HL-60 (cell line): ENCODE measurements at regions not wholly inside any gene's neighbourhood (a gene's known extent, or its start where the extent isn't known, plus 50 kb on each side); places are given as distances from the start of the nearest gene placed in this dataset.

Experiments
- DNase-seq, 2 experiments: peaks; one replicate each; pipeline ENCODE4 v3.0.0-alpha.2; 2010 to 2020; ENCODE audit warnings: low read depth in 1 of 2, low spot score in 1 of 2
- H3K27ac ChIP-seq: fragments of 250-450 bp; sonication (Bioruptor Pico); replicated peaks from 2 replicates; pipeline ENCODE4 v1.5.1; 2020; ENCODE audit warnings: mild to moderate bottlenecking, moderate library complexity
- H3K27me3 ChIP-seq: fragments of 250-450 bp; sonication (Bioruptor Pico); 2 replicates; pipeline ENCODE4 v1.5.1; 2021; ENCODE audit warnings: mild to moderate bottlenecking, moderate library complexity; ENCODE audit not compliant: insufficient read depth, poor library complexity, severe bottlenecking
- H3K4me3 ChIP-seq: replicated peaks from 2 replicates; pipeline ENCODE4 v1.5.1; 2011; ENCODE audit warnings: mild to moderate bottlenecking, control low read depth, low read length; ENCODE audit not compliant: insufficient read depth
- GABPA ChIP-seq: IDR thresholded peaks from 2 replicates; pipeline ENCODE4 v1.6.1; 2012; ENCODE audit warnings: low read depth
- POLR2AphosphoS5 ChIP-seq: IDR thresholded peaks from 2 replicates; pipeline ENCODE4 v1.6.1; 2012; ENCODE audit warnings: low read depth
- SPI1 ChIP-seq: IDR thresholded peaks from 2 replicates; pipeline ENCODE4 v1.6.1; 2012; ENCODE audit warnings: low read depth, mild to moderate bottlenecking, borderline replicate concordance
- TF ChIP-seq, protein P1 (sequence below): IDR thresholded peaks from 2 replicates; pipeline ENCODE4 v1.6.1; 2012; ENCODE audit warnings: low read depth; ENCODE audit not compliant: insufficient replicate concordance
- TF ChIP-seq, protein P2 (sequence below): IDR thresholded peaks from one replicate; pipeline ENCODE4 v1.5.1; 2011; ENCODE audit warnings: low read length, control low read depth, inconsistent platforms; ENCODE audit not compliant: insufficient read depth

GRCh38 chr13:21924958-21925357 lies 254.1 kb downstream of the FGF9 start:
- no peak overlapping the region for H3K4me3 ChIP-seq
- peaks cover 2% of the 10 kb centered on the region for H3K27me3 ChIP-seq
- TF ChIP-seq, protein P1, sequence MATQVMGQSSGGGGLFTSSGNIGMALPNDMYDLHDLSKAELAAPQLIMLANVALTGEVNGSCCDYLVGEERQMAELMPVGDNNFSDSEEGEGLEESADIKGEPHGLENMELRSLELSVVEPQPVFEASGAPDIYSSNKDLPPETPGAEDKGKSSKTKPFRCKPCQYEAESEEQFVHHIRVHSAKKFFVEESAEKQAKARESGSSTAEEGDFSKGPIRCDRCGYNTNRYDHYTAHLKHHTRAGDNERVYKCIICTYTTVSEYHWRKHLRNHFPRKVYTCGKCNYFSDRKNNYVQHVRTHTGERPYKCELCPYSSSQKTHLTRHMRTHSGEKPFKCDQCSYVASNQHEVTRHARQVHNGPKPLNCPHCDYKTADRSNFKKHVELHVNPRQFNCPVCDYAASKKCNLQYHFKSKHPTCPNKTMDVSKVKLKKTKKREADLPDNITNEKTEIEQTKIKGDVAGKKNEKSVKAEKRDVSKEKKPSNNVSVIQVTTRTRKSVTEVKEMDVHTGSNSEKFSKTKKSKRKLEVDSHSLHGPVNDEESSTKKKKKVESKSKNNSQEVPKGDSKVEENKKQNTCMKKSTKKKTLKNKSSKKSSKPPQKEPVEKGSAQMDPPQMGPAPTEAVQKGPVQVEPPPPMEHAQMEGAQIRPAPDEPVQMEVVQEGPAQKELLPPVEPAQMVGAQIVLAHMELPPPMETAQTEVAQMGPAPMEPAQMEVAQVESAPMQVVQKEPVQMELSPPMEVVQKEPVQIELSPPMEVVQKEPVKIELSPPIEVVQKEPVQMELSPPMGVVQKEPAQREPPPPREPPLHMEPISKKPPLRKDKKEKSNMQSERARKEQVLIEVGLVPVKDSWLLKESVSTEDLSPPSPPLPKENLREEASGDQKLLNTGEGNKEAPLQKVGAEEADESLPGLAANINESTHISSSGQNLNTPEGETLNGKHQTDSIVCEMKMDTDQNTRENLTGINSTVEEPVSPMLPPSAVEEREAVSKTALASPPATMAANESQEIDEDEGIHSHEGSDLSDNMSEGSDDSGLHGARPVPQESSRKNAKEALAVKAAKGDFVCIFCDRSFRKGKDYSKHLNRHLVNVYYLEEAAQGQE, result no peak
- no peak for TF ChIP-seq POLR2AphosphoS5
- TF ChIP-seq GABPA, result no peak
- H3K27ac ChIP-seq, result no peak overlapping the region
- DNase-seq, result no peak

DNA sequence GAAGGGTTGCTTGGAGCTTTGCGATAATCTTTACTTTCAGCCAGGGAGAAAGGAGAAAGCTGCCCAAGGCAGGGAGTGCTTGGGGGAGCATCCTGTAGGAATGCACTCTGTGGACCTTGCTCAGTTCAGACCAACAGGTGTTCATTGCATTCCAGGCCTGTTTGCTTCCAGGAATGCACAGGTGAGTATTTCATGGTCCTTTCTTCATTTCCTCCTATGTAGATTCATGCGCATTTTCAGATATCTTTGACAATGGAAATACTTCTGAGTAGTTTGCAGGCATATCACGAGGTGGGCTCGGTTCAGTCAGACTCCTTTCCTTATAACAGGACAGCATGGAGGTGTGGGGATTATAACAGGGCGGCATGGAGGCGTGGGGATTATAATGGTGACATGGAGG lies 254.8 kb downstream of the FGF9 start:
- Histone ChIP-seq H3K27me3 (peaks cover 2% of the 10 kb centered on the region), H3K4me3 (no peak overlapping the region), H3K27ac (no peak overlapping the region)
- DNase-seq, result no peak
- TF ChIP-seq POLR2AphosphoS5 (no peak), GABPA (no peak), SPI1 (no peak)
- TF ChIP-seq, protein P2, sequence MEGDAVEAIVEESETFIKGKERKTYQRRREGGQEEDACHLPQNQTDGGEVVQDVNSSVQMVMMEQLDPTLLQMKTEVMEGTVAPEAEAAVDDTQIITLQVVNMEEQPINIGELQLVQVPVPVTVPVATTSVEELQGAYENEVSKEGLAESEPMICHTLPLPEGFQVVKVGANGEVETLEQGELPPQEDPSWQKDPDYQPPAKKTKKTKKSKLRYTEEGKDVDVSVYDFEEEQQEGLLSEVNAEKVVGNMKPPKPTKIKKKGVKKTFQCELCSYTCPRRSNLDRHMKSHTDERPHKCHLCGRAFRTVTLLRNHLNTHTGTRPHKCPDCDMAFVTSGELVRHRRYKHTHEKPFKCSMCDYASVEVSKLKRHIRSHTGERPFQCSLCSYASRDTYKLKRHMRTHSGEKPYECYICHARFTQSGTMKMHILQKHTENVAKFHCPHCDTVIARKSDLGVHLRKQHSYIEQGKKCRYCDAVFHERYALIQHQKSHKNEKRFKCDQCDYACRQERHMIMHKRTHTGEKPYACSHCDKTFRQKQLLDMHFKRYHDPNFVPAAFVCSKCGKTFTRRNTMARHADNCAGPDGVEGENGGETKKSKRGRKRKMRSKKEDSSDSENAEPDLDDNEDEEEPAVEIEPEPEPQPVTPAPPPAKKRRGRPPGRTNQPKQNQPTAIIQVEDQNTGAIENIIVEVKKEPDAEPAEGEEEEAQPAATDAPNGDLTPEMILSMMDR, result no peak
- TF ChIP-seq, protein P1, result no peak

DNA sequence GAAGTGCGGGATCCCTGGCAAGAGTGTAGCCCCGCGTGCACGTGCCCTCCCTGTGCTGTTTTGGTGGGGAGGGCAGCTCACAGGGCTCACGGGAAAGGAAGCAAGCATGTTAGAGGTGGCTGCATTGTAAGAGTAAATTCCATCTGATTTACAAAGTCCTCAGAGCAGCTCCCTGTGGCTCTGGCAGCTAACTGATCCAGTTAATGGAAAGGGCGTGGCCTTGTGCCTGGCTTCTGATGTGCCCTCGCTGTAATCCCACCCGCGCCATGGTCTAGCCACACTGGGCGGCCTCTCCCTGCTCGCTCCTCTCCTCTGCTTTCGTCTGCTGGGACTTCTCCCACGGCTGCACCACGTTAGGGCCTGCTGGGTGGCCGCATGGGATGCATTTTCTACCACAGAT lies 258.5 kb downstream of the FGF9 start:
- TF ChIP-seq, protein P1, result no peak
- TF ChIP-seq GABPA, result no peak
- TF ChIP-seq SPI1, result no peak
- TF ChIP-seq, protein P2, result no peak
- TF ChIP-seq POLR2AphosphoS5, result no peak
- H3K27ac ChIP-seq, result no peak overlapping the region
- no peak overlapping the region for H3K4me3 ChIP-seq
- DNase-seq, result no peak
- no peaks in the 10 kb centered on the region for H3K27me3 ChIP-seq

- no peak overlapping the region for H3K4me3 ChIP-seq
- H3K27me3 ChIP-seq, result no peaks in the 10 kb centered on the region
These were observed 259.7 kb downstream of the FGF9 start for GRCh38 chr13:21930536-21930935.

More at GRCh38 chr13:21930536-21930935, 259.7 kb downstream of the FGF9 start:
- TF ChIP-seq GABPA (no peak), POLR2AphosphoS5 (no peak), SPI1 (no peak)
- TF ChIP-seq, protein P1, result no peak
- TF ChIP-seq, protein P2, result no peak
- no peak for DNase-seq
- H3K27ac ChIP-seq, result no peak overlapping the region
